ENCODE measurements at regions not wholly inside any gene's neighbourhood (a gene's known extent, or its start where the extent isn't known, plus 50 kb on each side); places are given as distances from the start of the nearest gene placed in this dataset.

- no peak overlapping the region for H3K27ac ChIP-seq
- TF ChIP-seq ZFX (IDR thresholded peaks at IDR 0.05) (no peak), CTCF (conservative IDR thresholded peaks at IDR 0.05) (no peak)
These were observed 110.9 kb upstream of the RND3 start for GRCh38 chr2:150598383-150598782.

GRCh38 chr2:150595803-150596470 lies 108.5 kb upstream of the RND3 start:
- no peak overlapping the region for H3K27ac ChIP-seq
- TF ChIP-seq ZFX (IDR thresholded peaks at IDR 0.05) (no peak), CTCF (conservative IDR thresholded peaks at IDR 0.05) (no peak)

GRCh38 chr2:150594299-150594698 lies 106.8 kb upstream of the RND3 start:
- no peak overlapping the region for H3K27ac ChIP-seq
- no peak for TF ChIP-seq ZFX (IDR thresholded peaks at IDR 0.05)

- TF ChIP-seq CTCF (conservative IDR thresholded peaks at IDR 0.05), result no peak
- no peak for TF ChIP-seq ZFX (IDR thresholded peaks at IDR 0.05)
- H3K27ac ChIP-seq, result no peak overlapping the region
These were observed 104.2 kb upstream of the RND3 start for GRCh38 chr2:150591496-150592285.

GRCh38 chr2:150589681-150590080 lies 102.2 kb upstream of the RND3 start:
- no peak overlapping the region for H3K27ac ChIP-seq

GRCh38 chr2:150588506-150588870 lies 101.0 kb upstream of the RND3 start:
- H3K27ac ChIP-seq, result no peak overlapping the region

More at GRCh38 chr2:150589681-150590080, 102.2 kb upstream of the RND3 start:
- TF ChIP-seq CTCF (conservative IDR thresholded peaks at IDR 0.05) (no peak), ZFX (IDR thresholded peaks at IDR 0.05) (no peak)

More at GRCh38 chr2:150588506-150588870, 101.0 kb upstream of the RND3 start:
- TF ChIP-seq ZFX (IDR thresholded peaks at IDR 0.05) (no peak), CTCF (conservative IDR thresholded peaks at IDR 0.05) (no peak)
